ENCODE measurements at regions not wholly inside any gene's neighbourhood (a gene's known extent, or its start where the extent isn't known, plus 50 kb on each side); places are given as distances from the start of the nearest gene placed in this dataset.

DNA sequence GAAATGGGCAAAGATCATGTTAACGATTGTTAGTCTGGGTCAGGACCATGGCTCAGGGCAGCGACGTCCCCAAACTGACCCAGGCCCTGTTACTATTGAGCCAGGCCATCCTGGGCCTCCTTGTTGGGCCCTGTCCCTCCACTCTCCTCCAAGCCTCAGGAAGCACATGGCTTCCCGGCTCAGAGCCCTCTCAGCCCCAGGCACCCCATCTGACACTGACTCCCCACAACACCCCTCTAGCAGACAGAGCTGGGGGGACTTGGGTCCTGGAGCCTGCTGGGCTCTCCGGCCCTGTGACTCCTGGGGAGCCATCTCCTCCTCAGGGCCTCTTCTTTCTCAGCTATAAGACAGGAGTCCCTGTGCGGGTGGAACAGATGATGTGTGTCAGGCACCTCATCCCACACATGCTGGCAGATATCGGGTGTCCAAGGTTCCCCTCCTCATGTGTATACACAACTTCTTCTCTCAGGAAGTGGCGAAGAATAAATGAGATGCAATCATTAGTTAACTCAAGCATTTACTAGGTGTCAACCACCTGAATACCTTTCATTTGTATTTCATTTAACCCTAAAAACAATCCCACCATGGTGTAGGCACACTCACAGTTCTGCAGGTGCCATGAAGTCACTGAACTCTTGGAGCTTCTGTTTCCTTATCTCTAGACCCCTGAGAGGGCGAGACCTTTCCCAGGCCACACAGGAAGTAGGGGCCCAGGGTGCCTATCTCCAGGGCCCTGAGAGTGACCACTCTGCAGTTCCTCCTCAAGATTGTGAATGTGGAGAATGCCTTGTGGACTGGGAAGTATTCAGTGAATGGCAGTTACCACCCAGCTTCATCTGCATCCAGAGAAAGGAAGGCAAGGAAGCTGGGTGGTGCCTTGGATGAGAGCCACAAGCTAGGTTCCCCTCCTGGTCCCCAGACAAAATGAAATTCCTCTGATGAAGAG, 282.5 kb upstream of the TLE3 start:
- no peak for DNase-seq (ENCODE audit: low read depth, low spot score)
- Histone ChIP-seq H3K9me3 (ENCODE audit: control insufficient read depth, insufficient read depth, low read length) (no peaks in the 10 kb centered on the region; the same call in none of the 2 replicates), H3K4me3 (ENCODE audit: low read depth, low read length) (no peak overlapping the region), H3K27ac (ENCODE audit: low read depth, low read length) (no peak overlapping the region), H3K27me3 (ENCODE audit: control insufficient read depth, insufficient read depth, low read length) (peaks cover 40% of the 10 kb centered on the region)
- POLR2A ChIA-PET: no interaction called here
- CTCF ChIA-PET: no interaction called here
- TF ChIP-seq, protein P1, sequence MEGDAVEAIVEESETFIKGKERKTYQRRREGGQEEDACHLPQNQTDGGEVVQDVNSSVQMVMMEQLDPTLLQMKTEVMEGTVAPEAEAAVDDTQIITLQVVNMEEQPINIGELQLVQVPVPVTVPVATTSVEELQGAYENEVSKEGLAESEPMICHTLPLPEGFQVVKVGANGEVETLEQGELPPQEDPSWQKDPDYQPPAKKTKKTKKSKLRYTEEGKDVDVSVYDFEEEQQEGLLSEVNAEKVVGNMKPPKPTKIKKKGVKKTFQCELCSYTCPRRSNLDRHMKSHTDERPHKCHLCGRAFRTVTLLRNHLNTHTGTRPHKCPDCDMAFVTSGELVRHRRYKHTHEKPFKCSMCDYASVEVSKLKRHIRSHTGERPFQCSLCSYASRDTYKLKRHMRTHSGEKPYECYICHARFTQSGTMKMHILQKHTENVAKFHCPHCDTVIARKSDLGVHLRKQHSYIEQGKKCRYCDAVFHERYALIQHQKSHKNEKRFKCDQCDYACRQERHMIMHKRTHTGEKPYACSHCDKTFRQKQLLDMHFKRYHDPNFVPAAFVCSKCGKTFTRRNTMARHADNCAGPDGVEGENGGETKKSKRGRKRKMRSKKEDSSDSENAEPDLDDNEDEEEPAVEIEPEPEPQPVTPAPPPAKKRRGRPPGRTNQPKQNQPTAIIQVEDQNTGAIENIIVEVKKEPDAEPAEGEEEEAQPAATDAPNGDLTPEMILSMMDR (IDR thresholded peaks at IDR 0.05; ENCODE audit: low read depth, low read length): no peak

DNA sequence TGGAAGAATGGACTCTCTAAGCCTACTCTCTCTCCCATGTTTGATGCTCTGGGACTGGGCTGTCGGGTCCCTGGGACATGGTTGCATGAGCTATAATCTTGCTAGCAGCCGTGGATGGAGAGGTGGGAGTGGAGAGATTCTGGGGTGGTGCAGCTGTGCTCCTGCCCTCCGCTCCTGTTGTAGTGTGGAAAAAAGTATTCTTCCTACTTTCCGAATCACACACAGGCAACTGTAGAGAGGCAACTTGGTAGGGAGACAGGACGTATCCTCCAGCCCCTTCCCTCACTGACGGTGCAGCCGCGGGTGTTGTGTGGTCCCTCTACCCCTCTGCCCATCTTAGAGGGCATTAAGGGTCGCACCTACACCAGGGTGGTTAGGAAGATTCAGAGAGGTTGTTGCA, 281.4 kb upstream of the TLE3 start:
- peaks cover 45% of the 10 kb centered on the region for H3K27me3 ChIP-seq (ENCODE audit: control insufficient read depth, insufficient read depth, low read length)
- ChIA-PET POLR2A (no interaction called here), CTCF (no interaction called here)
- H3K27ac ChIP-seq (ENCODE audit: low read depth, low read length): no peak overlapping the region
- DNase-seq (ENCODE audit: low read depth, low spot score): no peak
- TF ChIP-seq, protein P1 (IDR thresholded peaks at IDR 0.05; ENCODE audit: low read depth, low read length): no peak
- H3K4me3 ChIP-seq (ENCODE audit: low read depth, low read length): no peak overlapping the region
- no peaks in the 10 kb centered on the region; the same call in none of the 2 replicates for H3K9me3 ChIP-seq (ENCODE audit: control insufficient read depth, insufficient read depth, low read length)

DNA sequence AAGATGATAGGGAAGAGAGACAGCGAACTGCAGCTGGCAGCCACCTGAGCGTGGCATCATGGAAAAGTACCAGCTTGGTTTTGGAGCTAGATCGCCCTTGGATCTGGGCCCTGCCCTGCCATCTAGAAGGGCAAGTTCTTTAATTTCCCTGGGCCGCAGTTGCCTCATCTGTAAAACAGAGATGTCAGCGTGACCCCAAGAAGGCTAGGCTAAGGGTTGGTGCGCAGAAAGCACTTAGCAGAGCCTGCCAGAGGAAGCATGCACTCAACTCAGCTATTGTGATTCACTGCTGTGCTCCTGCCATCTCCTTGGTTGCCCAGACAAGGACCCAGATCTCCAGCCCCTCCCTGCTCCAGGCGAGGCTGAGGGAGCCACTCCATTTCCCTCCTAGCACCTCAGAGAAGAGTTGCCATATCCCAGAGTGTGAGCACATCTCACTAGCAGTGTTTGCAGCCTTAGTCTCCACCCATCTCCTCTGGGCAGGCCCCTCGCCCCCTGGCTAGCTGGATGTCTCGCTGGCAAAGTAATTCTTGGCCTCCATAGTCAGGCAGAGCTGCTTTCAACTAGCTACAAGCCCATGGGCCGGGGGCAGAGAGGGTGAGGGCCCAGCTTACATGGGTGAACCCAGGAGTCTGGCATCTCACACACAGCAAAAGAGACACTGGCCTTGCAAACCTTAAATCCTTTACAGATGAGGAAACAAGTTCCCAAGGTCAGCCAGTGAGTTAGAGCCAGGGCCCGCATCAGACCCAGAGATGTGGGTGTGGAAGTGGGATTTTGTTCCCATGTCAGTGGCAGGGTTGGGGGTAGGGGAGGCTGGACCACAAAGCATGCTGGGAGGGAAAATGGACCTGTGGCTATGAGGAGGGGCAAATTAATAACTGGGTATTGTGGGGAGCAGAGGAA, 280.7 kb upstream of the TLE3 start:
- H3K27ac ChIP-seq (ENCODE audit: low read depth, low read length): no peak overlapping the region
- no peak for DNase-seq (ENCODE audit: low read depth, low spot score)
- peaks cover 47% of the 10 kb centered on the region for H3K27me3 ChIP-seq (ENCODE audit: control insufficient read depth, insufficient read depth, low read length)
- no peaks in the 10 kb centered on the region; the same call in none of the 2 replicates for H3K9me3 ChIP-seq (ENCODE audit: control insufficient read depth, insufficient read depth, low read length)
- POLR2A ChIA-PET: no interaction called here
- CTCF ChIA-PET: interaction anchor here (1.4 kb wide), 1 partner anchor 88 kb away, joined by 3 read pairs; no protein-coding TSS in a partner anchor
- TF ChIP-seq, protein P1 (IDR thresholded peaks at IDR 0.05; ENCODE audit: low read depth, low read length): no peak
- H3K4me3 ChIP-seq (ENCODE audit: low read depth, low read length): no peak overlapping the region

DNA sequence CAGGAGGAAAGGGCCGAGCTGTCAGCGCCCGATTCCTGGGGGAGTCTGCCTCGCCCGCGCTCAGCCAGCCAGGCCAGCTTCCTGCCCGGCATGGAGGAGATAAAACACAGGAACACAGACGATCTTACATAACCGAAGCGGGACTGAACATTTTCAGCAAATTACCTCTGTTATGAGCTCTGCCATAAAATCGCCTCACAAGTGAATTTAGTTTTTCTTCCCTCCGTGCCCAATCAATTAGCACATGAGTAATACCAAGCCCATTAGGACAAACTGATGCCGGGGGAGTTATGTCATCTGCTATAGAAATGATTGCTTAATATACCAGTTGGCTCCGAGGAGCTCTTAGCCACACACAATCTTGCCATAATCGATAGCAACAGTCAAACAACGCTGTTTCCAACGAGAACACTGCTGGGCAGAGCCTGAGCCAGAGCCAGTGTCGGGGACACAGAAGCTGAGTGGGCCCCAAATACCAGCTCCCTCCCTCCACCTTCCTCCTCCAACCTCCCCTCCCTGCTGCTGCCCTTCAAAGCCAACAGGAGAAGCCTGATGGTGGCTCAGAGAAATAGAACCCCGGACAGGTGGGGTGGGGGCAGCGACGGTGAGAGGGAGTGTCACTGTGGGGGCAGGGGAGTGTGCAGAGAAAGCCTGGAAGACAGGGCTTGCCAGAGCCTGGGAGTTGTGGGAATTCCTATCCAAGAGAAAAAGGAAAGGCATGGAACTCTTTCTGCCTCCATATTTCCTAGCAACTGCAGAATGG, 279.4 kb upstream of the TLE3 start:
- Histone ChIP-seq H3K27me3 (ENCODE audit: control insufficient read depth, insufficient read depth, low read length) (peaks cover 46% of the 10 kb centered on the region), H3K4me3 (ENCODE audit: low read depth, low read length) (no peak overlapping the region), H3K27ac (ENCODE audit: low read depth, low read length) (no peak overlapping the region), H3K9me3 (ENCODE audit: control insufficient read depth, insufficient read depth, low read length) (no peaks in the 10 kb centered on the region; the same call in none of the 2 replicates)
- CTCF ChIA-PET: interaction anchor here (0.6 to 1.4 kb wide), 4 partner anchors 9 to 802 kb away, joined by 3 to 11 read pairs (median 8); no protein-coding TSS in a partner anchor
- DNase-seq (ENCODE audit: low read depth, low spot score): no peak
- TF ChIP-seq, protein P1 (IDR thresholded peaks at IDR 0.05; ENCODE audit: low read depth, low read length): no peak
- POLR2A ChIA-PET: interaction anchor here (0.5 to 0.7 kb wide), 3 partner anchors 192 to 568 kb away, joined by 3 to 6 read pairs (median 3); no protein-coding TSS in a partner anchor

All from AG04450 (cell line).